PC-3 (cell line): ENCODE measurements at regions not wholly inside any gene's neighbourhood (a gene's known extent, or its start where the extent isn't known, plus 50 kb on each side); places are given as distances from the start of the nearest gene placed in this dataset.

Experiments
- ATAC-seq: fragments of 200-7000 bp; cut with Tn5 transposase; 2 replicates; pipeline ENCODE4 v1.9.1; 2020; ENCODE audit warnings: mild to moderate bottlenecking, moderate library complexity
- BruUV-seq: library from RNA; stranded (reverse); fragments of 400-500 nt; replicated peaks from 2 replicates; lab custom pipeline; 2021; lab: Mats Ljungman, UMichigan
- CTCF ChIA-PET: fragments of 300-600 bp; sonication (Branson Sonifier 250); formaldehyde crosslinking; loops from one replicate; lab custom pipeline; 2022; ENCODE audit warnings: antibody characterized with exemption; lab: Charles Lee
- POLR2A ChIA-PET: fragments of 300-600 bp; sonication (Branson Sonifier 250); formaldehyde crosslinking; loops from one replicate; lab custom pipeline; 2022; ENCODE audit warnings: antibody characterized with exemption; ENCODE audit not compliant: unreplicated experiment; lab: Charles Lee
- DNase-seq: peaks from one replicate; pipeline ENCODE4 v3.0.0-alpha.2; 2015
- H2AFZ ChIP-seq: fragments of 300-600 bp; sonication (generic); 2 replicates; pipeline ENCODE4 v1.6.0; 2016; ENCODE audit warnings: antibody characterized with exemption, low read length
- H3F3A ChIP-seq: fragments of 300-600 bp; sonication (generic); one replicate; pipeline ENCODE4 v1.6.0; 2017; ENCODE audit warnings: antibody characterized with exemption, low read length, control low read depth, mild to moderate bottlenecking; ENCODE audit not compliant: unreplicated experiment
- H3K27ac ChIP-seq: fragments of 300-600 bp; sonication (generic); 2 replicates; pipeline ENCODE4 v1.5.1; 2016; ENCODE audit warnings: mild to moderate bottlenecking, low read length
- H3K27me3 ChIP-seq: fragments of 300-600 bp; sonication (generic); 2 replicates; pipeline ENCODE4 v1.6.1; 2016; ENCODE audit warnings: low read length, mixed read lengths
- H3K36me3 ChIP-seq: fragments of 300-600 bp; sonication (generic); 2 replicates; pipeline ENCODE4 v1.6.1; 2016; ENCODE audit warnings: low read depth, mixed run types, low read length, mixed read lengths
- H3K4me1 ChIP-seq: fragments of 300-600 bp; sonication (generic); 2 replicates; pipeline ENCODE4 v1.5.1; 2016; ENCODE audit warnings: low read length; ENCODE audit not compliant: insufficient read depth
- H3K4me2 ChIP-seq: fragments of 300-600 bp; sonication (generic); 2 replicates; pipeline ENCODE4 v1.6.0; 2016; ENCODE audit warnings: low read length
- H3K4me3 ChIP-seq: fragments of 300-600 bp; sonication (generic); 2 replicates; pipeline ENCODE4 v1.5.1; 2016; ENCODE audit warnings: mild to moderate bottlenecking, low read length, mixed read lengths
- H3K79me2 ChIP-seq: fragments of 300-600 bp; sonication (generic); 2 replicates; pipeline ENCODE4 v1.6.1; 2017; ENCODE audit warnings: low read length, mixed read lengths
- H3K9ac ChIP-seq: fragments of 300-600 bp; sonication (generic); 2 replicates; pipeline ENCODE4 v1.6.0; 2016; ENCODE audit warnings: mild to moderate bottlenecking, low read length
- H3K9me2 ChIP-seq: fragments of 300-600 bp; sonication (generic); replicated peaks from 2 replicates; pipeline ENCODE4 v1.6.1; 2016; ENCODE audit warnings: mixed run types, low read length, mixed read lengths
- H3K9me3 ChIP-seq: fragments of 300-600 bp; sonication (generic); 2 replicates; pipeline ENCODE4 v1.6.1; 2016; ENCODE audit warnings: low read length, mixed read lengths
- H4K20me1 ChIP-seq: fragments of 300-600 bp; sonication (generic); 2 replicates; pipeline ENCODE4 v1.6.1; 2016; ENCODE audit warnings: low read length, mixed read lengths
- EZH2 ChIP-seq: fragments of 300-600 bp; sonication (generic); IDR thresholded peaks from one replicate; pipeline ENCODE4 v1.6.1; 2017; ENCODE audit warnings: antibody characterized with exemption, mild to moderate bottlenecking, low read length; ENCODE audit not compliant: unreplicated experiment
- EZH2phosphoT487 ChIP-seq: fragments of 300-600 bp; sonication (generic); IDR thresholded peaks from 2 replicates; pipeline ENCODE4 v1.6.1; 2018; ENCODE audit warnings: mild to moderate bottlenecking, antibody characterized with exemption, low read length, borderline replicate concordance
- intact Hi-C: fragments of 100-400 bp; cut with micrococcal nuclease; formaldehyde crosslinking; loops from 2 replicates; pipeline ENCODE4 v1.9.0; 2023
- TF ChIP-seq, protein P1 (sequence below): fragments of 300-600 bp; sonication (generic); conservative IDR thresholded peaks from 2 replicates; pipeline ENCODE4 v1.5.1; 2017; ENCODE audit warnings: antibody characterized with exemption, low read depth, mild to moderate bottlenecking, low read length

DNA sequence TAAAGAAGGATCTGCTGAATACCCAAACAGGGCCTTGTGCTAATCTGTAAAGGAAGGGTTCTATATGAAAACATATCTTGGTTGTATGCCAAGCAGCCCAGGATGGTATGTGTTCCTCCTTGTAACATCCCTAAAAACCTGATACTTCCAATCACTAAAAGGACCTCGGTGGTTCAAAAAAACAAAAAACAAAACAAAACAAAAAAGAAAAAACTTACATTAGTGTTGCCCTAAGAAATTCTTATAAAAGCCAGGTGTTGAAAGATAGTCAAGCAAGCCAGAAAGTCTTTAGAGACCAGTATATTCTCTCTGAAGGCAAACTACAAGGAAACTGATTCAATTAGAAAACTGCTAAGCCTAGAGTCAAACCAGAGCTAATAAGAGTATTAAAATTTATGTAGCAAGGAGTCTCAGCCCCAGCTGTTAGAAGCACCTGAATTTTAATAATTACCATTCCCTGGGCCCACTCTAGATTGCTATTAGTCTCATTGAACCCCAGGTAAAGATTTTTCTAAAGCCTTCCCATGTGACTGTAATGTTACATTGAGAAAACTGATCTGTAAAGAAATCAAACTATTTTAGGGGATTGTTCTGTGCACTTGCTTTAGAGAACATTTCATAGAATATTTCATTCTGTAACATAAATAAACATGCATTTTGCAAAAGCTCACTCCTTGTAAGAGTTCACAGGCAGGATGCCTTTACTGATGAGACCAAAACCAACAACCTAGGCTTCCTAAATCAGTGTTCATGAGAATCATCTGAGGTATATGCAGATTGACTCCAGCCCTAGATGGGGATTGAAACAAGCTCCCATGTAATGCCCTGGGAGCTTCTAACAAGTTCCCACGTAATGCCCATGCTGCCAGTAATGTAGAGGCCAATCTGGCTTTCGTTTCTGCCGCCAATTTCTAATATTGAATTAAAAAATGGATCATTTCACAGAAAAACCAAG, 95.2 kb upstream of the BTN3A2 start:
- ChIA-PET CTCF (no interaction called here), POLR2A (interaction anchor here (0.6 kb wide), 1 partner anchor 1789 kb away, joined by 8 read pairs; no protein-coding TSS in a partner anchor)
- Histone ChIP-seq H3K4me2 (peak overlapping the region; percentile 48; the same call in 1 of the 2 replicates), H4K20me1 (no peaks in the 10 kb centered on the region), H3K9me3 (no peaks in the 10 kb centered on the region), H3K4me3 (peak overlapping the region; percentile 36; the same call in 1 of the 2 replicates), H3K9me2 (no peaks in the 10 kb centered on the region), H2AFZ (no peak overlapping the region), H3K9ac (no peak overlapping the region), H3K79me2 (no peaks in the 10 kb centered on the region), H3K27me3 (no peaks in the 10 kb centered on the region), H3K36me3 (no peaks in the 10 kb centered on the region), H3K27ac (no peak overlapping the region), H3K4me1 (no peaks in the 10 kb centered on the region), H3F3A (no peaks in the 10 kb centered on the region)
- intact Hi-C loops = no loop called here
- no peak for TF ChIP-seq EZH2phosphoT487
- TF ChIP-seq, protein P1, sequence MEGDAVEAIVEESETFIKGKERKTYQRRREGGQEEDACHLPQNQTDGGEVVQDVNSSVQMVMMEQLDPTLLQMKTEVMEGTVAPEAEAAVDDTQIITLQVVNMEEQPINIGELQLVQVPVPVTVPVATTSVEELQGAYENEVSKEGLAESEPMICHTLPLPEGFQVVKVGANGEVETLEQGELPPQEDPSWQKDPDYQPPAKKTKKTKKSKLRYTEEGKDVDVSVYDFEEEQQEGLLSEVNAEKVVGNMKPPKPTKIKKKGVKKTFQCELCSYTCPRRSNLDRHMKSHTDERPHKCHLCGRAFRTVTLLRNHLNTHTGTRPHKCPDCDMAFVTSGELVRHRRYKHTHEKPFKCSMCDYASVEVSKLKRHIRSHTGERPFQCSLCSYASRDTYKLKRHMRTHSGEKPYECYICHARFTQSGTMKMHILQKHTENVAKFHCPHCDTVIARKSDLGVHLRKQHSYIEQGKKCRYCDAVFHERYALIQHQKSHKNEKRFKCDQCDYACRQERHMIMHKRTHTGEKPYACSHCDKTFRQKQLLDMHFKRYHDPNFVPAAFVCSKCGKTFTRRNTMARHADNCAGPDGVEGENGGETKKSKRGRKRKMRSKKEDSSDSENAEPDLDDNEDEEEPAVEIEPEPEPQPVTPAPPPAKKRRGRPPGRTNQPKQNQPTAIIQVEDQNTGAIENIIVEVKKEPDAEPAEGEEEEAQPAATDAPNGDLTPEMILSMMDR = no peak
- TF ChIP-seq EZH2 = no peak
- ATAC-seq = no peak
- no TSS peak for BruUV-seq
- DNase-seq = no peak

GRCh38 chr6:26270486-26270861, 94.5 kb upstream of the BTN3A2 start:
- no peak overlapping the region for H3K4me2 ChIP-seq
- H3K4me3 ChIP-seq = no peak overlapping the region

More at GRCh38 chr6:26270486-26270861, 94.5 kb upstream of the BTN3A2 start:
- Histone ChIP-seq H3K27ac (no peak overlapping the region), H3K79me2 (no peaks in the 10 kb centered on the region), H3F3A (no peaks in the 10 kb centered on the region), H3K9me3 (no peaks in the 10 kb centered on the region), H3K9ac (no peak overlapping the region), H3K36me3 (no peaks in the 10 kb centered on the region), H2AFZ (no peak overlapping the region), H4K20me1 (no peaks in the 10 kb centered on the region), H3K4me1 (no peaks in the 10 kb centered on the region), H3K9me2 (no peaks in the 10 kb centered on the region), H3K27me3 (no peaks in the 10 kb centered on the region)
- intact Hi-C loops = no loop called here
- CTCF ChIA-PET = no interaction called here
- POLR2A ChIA-PET = interaction anchor here (0.6 kb wide), 1 partner anchor 1790 kb away, joined by 8 read pairs; no protein-coding TSS in a partner anchor
- DNase-seq (no peak), ATAC-seq (no peak)
- BruUV-seq = no TSS peak
- TF ChIP-seq EZH2phosphoT487 = no peak
- TF ChIP-seq, protein P1 = no peak
- TF ChIP-seq EZH2 = no peak
